ENCODE measurements at regions not wholly inside any gene's neighbourhood (a gene's known extent, or its start where the extent isn't known, plus 50 kb on each side); places are given as distances from the start of the nearest gene placed in this dataset.

- H3K9me3 Mint-ChIP-seq: no peaks in the 10 kb centered on the region
- H3K4me1 Mint-ChIP-seq: peaks cover 12% of the 10 kb centered on the region
- no peaks in the 10 kb centered on the region for H3K27me3 Mint-ChIP-seq (ENCODE audit: low read depth)
- no peak overlapping the region for H3K27ac Mint-ChIP-seq
- H3K4me3 Mint-ChIP-seq: no peak overlapping the region
- TF ChIP-seq CTCF (IDR thresholded peaks at IDR 0.05; ENCODE audit: unreplicated experiment): no peak
- no peaks in the 10 kb centered on the region for H3K36me3 Mint-ChIP-seq
- DNase-seq (ENCODE audit: low spot score in 2 of 2, unreplicated experiment in 2 of 2): no peak
These were observed 612.2 kb upstream of the VRK2 start for GRCh38 chr2:57434441-57434840.

- no peak overlapping the region for H3K4me3 Mint-ChIP-seq
- TF ChIP-seq CTCF (IDR thresholded peaks at IDR 0.05; ENCODE audit: unreplicated experiment): no peak
- H3K4me1 Mint-ChIP-seq: peaks cover 12% of the 10 kb centered on the region
- H3K9me3 Mint-ChIP-seq: no peaks in the 10 kb centered on the region
- no peaks in the 10 kb centered on the region for H3K36me3 Mint-ChIP-seq
- H3K27me3 Mint-ChIP-seq (ENCODE audit: low read depth): no peaks in the 10 kb centered on the region
- no peak overlapping the region for H3K27ac Mint-ChIP-seq
- DNase-seq (ENCODE audit: low spot score in 2 of 2, unreplicated experiment in 2 of 2): no peak
These were observed 611.6 kb upstream of the VRK2 start for GRCh38 chr2:57434972-57435371.

GRCh38 chr2:57437077-57437476 lies 609.5 kb upstream of the VRK2 start:
- Mint-ChIP-seq H3K27ac (no peak overlapping the region), H3K9me3 (no peaks in the 10 kb centered on the region), H3K4me1 (peaks cover 12% of the 10 kb centered on the region), H3K4me3 (no peak overlapping the region), H3K36me3 (no peaks in the 10 kb centered on the region), H3K27me3 (ENCODE audit: low read depth) (no peaks in the 10 kb centered on the region)
- no peak for DNase-seq (ENCODE audit: low spot score in 2 of 2, unreplicated experiment in 2 of 2)
- TF ChIP-seq CTCF (IDR thresholded peaks at IDR 0.05; ENCODE audit: unreplicated experiment): no peak

- Mint-ChIP-seq H3K36me3 (no peaks in the 10 kb centered on the region), H3K4me3 (no peak overlapping the region), H3K4me1 (no peaks in the 10 kb centered on the region), H3K9me3 (peaks cover 3% of the 10 kb centered on the region), H3K27me3 (ENCODE audit: low read depth) (no peaks in the 10 kb centered on the region), H3K27ac (no peak overlapping the region)
- TF ChIP-seq CTCF (IDR thresholded peaks at IDR 0.05; ENCODE audit: unreplicated experiment): no peak
- DNase-seq (ENCODE audit: low spot score in 2 of 2, unreplicated experiment in 2 of 2): no peak
These were observed 606.2 kb upstream of the VRK2 start for GRCh38 chr2:57440437-57440836.

- H3K4me1 Mint-ChIP-seq: no peaks in the 10 kb centered on the region
- no peaks in the 10 kb centered on the region for H3K36me3 Mint-ChIP-seq
- H3K27ac Mint-ChIP-seq: no peak overlapping the region
These were observed 603.5 kb upstream of the VRK2 start for GRCh38 chr2:57443086-57443485.

More at GRCh38 chr2:57443086-57443485, 603.5 kb upstream of the VRK2 start:
- DNase-seq (ENCODE audit: low spot score in 2 of 2, unreplicated experiment in 2 of 2): no peak
- Mint-ChIP-seq H3K4me3 (no peak overlapping the region), H3K9me3 (peaks cover 3% of the 10 kb centered on the region), H3K27me3 (ENCODE audit: low read depth) (no peaks in the 10 kb centered on the region)
- TF ChIP-seq CTCF (IDR thresholded peaks at IDR 0.05; ENCODE audit: unreplicated experiment): no peak
